SU-DHL-6 (cell line): ENCODE measurements at regions not wholly inside any gene's neighbourhood (a gene's known extent, or its start where the extent isn't known, plus 50 kb on each side); places are given as distances from the start of the nearest gene placed in this dataset.

Source experiments
- H2AFZ ChIP-seq: fragments of 200-600 bp; sonication (generic); 2 replicates; pipeline ENCODE4 v1.6.1; 2014; ENCODE audit warnings: low read depth, mild to moderate bottlenecking, moderate library complexity, mixed read lengths, antibody characterized with exemption, low read length; ENCODE audit not compliant: severe bottlenecking
- H3F3A ChIP-seq: fragments of 200-600 bp; shearing (Covaris generic); 2 replicates; pipeline ENCODE4 v1.6.0; 2016; ENCODE audit warnings: antibody characterized with exemption, mild to moderate bottlenecking; ENCODE audit not compliant: insufficient read depth
- H3K27ac ChIP-seq: fragments of 200-600 bp; sonication (generic); 2 replicates; pipeline ENCODE4 v1.5.1; 2016; ENCODE audit warnings: low read depth, mild to moderate bottlenecking, low read length, moderate library complexity, mixed read lengths
- H3K27me3 ChIP-seq: fragments of 200-600 bp; sonication (generic), shearing (Covaris generic); 2 replicates; pipeline ENCODE4 v1.6.0; 2014; ENCODE audit warnings: mild to moderate bottlenecking, low read length
- H3K36me3 ChIP-seq: fragments of 200-600 bp; sonication (generic); 2 replicates; pipeline ENCODE4 v1.6.1; 2014; ENCODE audit warnings: mild to moderate bottlenecking, low read length, mixed read lengths
- H3K4me2 ChIP-seq: fragments of 300-600, 200-600 bp; shearing (Covaris generic), sonication (generic); 2 replicates; pipeline ENCODE4 v1.6.0; 2014; ENCODE audit warnings: low read length, low read depth, mild to moderate bottlenecking; ENCODE audit not compliant: poor library complexity, severe bottlenecking
- H3K4me3 ChIP-seq: fragments of 200-600 bp; sonication (generic); 2 replicates; pipeline ENCODE4 v1.5.1; 2014; ENCODE audit warnings: antibody characterized with exemption, low read length, mild to moderate bottlenecking, mixed read lengths; ENCODE audit not compliant: insufficient read depth, poor library complexity, severe bottlenecking
- H3K79me2 ChIP-seq: fragments of 200-600 bp; sonication (generic); 2 replicates; pipeline ENCODE4 v1.6.1; 2014; ENCODE audit warnings: mild to moderate bottlenecking, low read length, moderate library complexity; ENCODE audit not compliant: insufficient read depth
- H3K9ac ChIP-seq: fragments of 200-600 bp; sonication (generic); 2 replicates; pipeline ENCODE4 v1.7.0; 2014; ENCODE audit warnings: mild to moderate bottlenecking, low read length
- H3K9me2 ChIP-seq: fragments of 200-600 bp; sonication (generic); replicated peaks from 2 replicates; pipeline ENCODE4 v1.6.1; 2014; ENCODE audit warnings: low read length; ENCODE audit not compliant: insufficient read depth
- H3K9me3 ChIP-seq: fragments of 200-600 bp; sonication (generic); 2 replicates; pipeline ENCODE4 v1.6.1; 2014; ENCODE audit warnings: low read length, mixed read lengths; ENCODE audit not compliant: insufficient read depth
- H4K20me1 ChIP-seq: fragments of 200-600 bp; sonication (generic); 2 replicates; pipeline ENCODE4 v1.6.1; 2014; ENCODE audit warnings: low read depth, mild to moderate bottlenecking, antibody characterized with exemption, low read length, moderate library complexity, mixed read lengths
- EZH2phosphoT487 ChIP-seq: fragments of 200-600 bp; sonication (generic), shearing (Covaris generic); conservative IDR thresholded peaks from 2 replicates; pipeline ENCODE4 v1.6.1; 2018; ENCODE audit warnings: mild to moderate bottlenecking, antibody characterized with exemption, low read length, moderate library complexity, mixed read lengths
- TF ChIP-seq, protein P1 (sequence below): fragments of 200-600 bp; sonication (generic); IDR thresholded peaks from one replicate; pipeline ENCODE4 v1.5.1; 2017; ENCODE audit warnings: antibody characterized with exemption, mild to moderate bottlenecking, low read length, moderate library complexity; ENCODE audit not compliant: insufficient read depth, poor library complexity, severe bottlenecking

DNA sequence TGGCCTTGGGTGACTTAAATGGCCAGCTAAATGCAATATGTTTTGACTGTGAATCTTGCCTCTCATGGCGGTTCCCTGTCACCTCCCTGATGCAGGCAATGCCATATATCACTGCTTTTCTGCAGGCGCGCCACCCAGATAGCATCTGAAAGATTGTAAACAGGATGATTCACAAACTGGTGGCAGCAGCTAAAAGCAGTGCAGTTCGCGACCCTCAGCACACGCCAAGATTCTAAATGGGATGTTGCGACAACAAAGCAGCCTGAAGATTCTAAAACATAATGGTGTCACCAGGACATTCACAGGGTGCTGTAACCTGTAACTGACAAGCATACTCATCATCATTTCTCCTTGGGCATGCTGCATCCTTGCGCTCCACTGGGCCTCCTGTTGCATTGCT lies 440.4 kb upstream of the CADM1 start:
- H3K9me2 ChIP-seq: no peaks in the 10 kb centered on the region
- H2AFZ ChIP-seq: no peak overlapping the region
- H3K9me3 ChIP-seq: no peaks in the 10 kb centered on the region
- no peaks in the 10 kb centered on the region for H3K79me2 ChIP-seq
- H3K4me3 ChIP-seq: no peak overlapping the region
- H3K36me3 ChIP-seq: no peaks in the 10 kb centered on the region
- TF ChIP-seq, protein P1, sequence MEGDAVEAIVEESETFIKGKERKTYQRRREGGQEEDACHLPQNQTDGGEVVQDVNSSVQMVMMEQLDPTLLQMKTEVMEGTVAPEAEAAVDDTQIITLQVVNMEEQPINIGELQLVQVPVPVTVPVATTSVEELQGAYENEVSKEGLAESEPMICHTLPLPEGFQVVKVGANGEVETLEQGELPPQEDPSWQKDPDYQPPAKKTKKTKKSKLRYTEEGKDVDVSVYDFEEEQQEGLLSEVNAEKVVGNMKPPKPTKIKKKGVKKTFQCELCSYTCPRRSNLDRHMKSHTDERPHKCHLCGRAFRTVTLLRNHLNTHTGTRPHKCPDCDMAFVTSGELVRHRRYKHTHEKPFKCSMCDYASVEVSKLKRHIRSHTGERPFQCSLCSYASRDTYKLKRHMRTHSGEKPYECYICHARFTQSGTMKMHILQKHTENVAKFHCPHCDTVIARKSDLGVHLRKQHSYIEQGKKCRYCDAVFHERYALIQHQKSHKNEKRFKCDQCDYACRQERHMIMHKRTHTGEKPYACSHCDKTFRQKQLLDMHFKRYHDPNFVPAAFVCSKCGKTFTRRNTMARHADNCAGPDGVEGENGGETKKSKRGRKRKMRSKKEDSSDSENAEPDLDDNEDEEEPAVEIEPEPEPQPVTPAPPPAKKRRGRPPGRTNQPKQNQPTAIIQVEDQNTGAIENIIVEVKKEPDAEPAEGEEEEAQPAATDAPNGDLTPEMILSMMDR: no peak
- TF ChIP-seq EZH2phosphoT487: no peak
- no peak overlapping the region for H3K9ac ChIP-seq
- no peak overlapping the region for H3K27ac ChIP-seq
- no peak overlapping the region for H3K4me2 ChIP-seq
- H3K27me3 ChIP-seq: no peaks in the 10 kb centered on the region
- H3F3A ChIP-seq: no peaks in the 10 kb centered on the region
- H4K20me1 ChIP-seq: no peaks in the 10 kb centered on the region

DNA sequence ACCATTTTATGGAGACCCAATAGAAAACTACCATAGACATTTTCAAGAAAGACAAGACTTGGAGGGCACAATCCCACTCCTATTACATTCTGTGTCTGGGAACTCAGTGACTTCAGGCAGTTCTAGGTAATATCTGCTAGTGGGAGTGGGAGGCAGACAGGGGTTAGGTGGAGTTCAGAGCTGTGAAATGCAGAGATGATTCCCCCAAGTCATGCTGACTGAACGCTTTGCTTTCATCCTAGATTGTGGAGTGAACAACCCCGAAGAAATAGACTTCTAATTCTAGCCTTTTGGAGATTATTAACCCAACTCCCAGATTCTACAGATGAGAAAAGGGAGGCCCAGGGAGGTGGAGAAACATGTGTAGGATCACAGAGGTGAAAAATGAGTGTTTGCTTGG lies 437.8 kb upstream of the CADM1 start:
- H3K27ac ChIP-seq: no peak overlapping the region
- H3K4me3 ChIP-seq: no peak overlapping the region
- no peaks in the 10 kb centered on the region for H3K79me2 ChIP-seq
- H3K9ac ChIP-seq: no peak overlapping the region
- H4K20me1 ChIP-seq: no peaks in the 10 kb centered on the region
- H3K9me3 ChIP-seq: no peaks in the 10 kb centered on the region
- H3K27me3 ChIP-seq: no peaks in the 10 kb centered on the region
- H3K4me2 ChIP-seq: no peak overlapping the region
- no peaks in the 10 kb centered on the region for H3F3A ChIP-seq
- H2AFZ ChIP-seq: no peak overlapping the region
- H3K9me2 ChIP-seq: no peaks in the 10 kb centered on the region
- TF ChIP-seq EZH2phosphoT487: no peak
- TF ChIP-seq, protein P1: no peak
- no peaks in the 10 kb centered on the region for H3K36me3 ChIP-seq

DNA sequence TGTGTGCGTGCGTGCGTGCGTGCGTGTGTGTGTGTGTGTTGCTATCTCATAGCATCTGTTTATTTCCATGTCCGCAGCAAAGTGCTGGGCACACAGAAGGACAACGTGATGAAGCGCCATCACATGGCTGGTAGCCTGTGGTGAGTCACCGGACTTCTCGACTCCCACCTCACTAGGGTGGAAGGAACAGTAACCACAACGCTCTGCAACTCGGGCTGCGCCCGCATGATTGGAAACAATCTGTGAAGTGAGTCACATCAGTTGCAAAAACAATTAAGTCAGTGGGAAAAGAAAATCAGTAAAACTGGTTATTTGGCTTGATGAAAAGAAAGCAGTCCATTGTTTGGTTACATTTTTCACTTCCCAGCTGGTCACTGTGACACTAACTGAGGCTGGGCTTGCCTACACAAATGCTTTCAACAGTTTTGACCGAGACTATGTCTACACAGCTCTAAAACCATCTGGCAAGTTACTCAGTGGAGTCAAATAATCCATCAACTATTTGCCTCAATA lies 437.3 kb upstream of the CADM1 start:
- no peak overlapping the region for H3K27ac ChIP-seq

More for the DNA sequence above, 437.3 kb upstream of the CADM1 start:
- Histone ChIP-seq H3K4me3 (no peak overlapping the region), H4K20me1 (no peaks in the 10 kb centered on the region), H3K4me2 (no peak overlapping the region), H3K9me3 (no peaks in the 10 kb centered on the region), H3K9ac (no peak overlapping the region), H3K79me2 (no peaks in the 10 kb centered on the region), H2AFZ (no peak overlapping the region), H3K36me3 (no peaks in the 10 kb centered on the region), H3F3A (no peaks in the 10 kb centered on the region), H3K9me2 (no peaks in the 10 kb centered on the region), H3K27me3 (no peaks in the 10 kb centered on the region)
- TF ChIP-seq EZH2phosphoT487: no peak
- TF ChIP-seq, protein P1: no peak
